ENCODE measurements at regions not wholly inside any gene's neighbourhood (a gene's known extent, or its start where the extent isn't known, plus 50 kb on each side); places are given as distances from the start of the nearest gene placed in this dataset.

GRCh38 chr14:101370593-101371569 lies 190.4 kb upstream of the DIO3 start:
- H3K36me3 ChIP-seq = no peaks in the 10 kb centered on the region
- H3K27me3 ChIP-seq = 0 out of 2 replicates have a peak, but pooled peaks cover 2% of the 10 kb centered on the region
- no peaks in the 10 kb centered on the region for H3K4me1 ChIP-seq
- TF ChIP-seq, protein P1, sequence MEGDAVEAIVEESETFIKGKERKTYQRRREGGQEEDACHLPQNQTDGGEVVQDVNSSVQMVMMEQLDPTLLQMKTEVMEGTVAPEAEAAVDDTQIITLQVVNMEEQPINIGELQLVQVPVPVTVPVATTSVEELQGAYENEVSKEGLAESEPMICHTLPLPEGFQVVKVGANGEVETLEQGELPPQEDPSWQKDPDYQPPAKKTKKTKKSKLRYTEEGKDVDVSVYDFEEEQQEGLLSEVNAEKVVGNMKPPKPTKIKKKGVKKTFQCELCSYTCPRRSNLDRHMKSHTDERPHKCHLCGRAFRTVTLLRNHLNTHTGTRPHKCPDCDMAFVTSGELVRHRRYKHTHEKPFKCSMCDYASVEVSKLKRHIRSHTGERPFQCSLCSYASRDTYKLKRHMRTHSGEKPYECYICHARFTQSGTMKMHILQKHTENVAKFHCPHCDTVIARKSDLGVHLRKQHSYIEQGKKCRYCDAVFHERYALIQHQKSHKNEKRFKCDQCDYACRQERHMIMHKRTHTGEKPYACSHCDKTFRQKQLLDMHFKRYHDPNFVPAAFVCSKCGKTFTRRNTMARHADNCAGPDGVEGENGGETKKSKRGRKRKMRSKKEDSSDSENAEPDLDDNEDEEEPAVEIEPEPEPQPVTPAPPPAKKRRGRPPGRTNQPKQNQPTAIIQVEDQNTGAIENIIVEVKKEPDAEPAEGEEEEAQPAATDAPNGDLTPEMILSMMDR (IDR thresholded peaks at IDR 0.05; ENCODE audit: low read depth, low read length) = no peak
- H3K9me3 ChIP-seq = no peaks in the 10 kb centered on the region
- no peak for DNase-seq
- H3K4me3 ChIP-seq (ENCODE audit: low read depth, low read length) = no peak overlapping the region

- no peaks in the 10 kb centered on the region for H3K4me1 ChIP-seq
- TF ChIP-seq, protein P1 (IDR thresholded peaks at IDR 0.05; ENCODE audit: low read depth, low read length) = no peak
- no peak for DNase-seq
- H3K27me3 ChIP-seq = 0 out of 2 replicates have a peak, but pooled peaks cover 3% of the 10 kb centered on the region
- H3K36me3 ChIP-seq = no peaks in the 10 kb centered on the region
- no peaks in the 10 kb centered on the region for H3K9me3 ChIP-seq
- no peak overlapping the region for H3K4me3 ChIP-seq (ENCODE audit: low read depth, low read length)
Observed at GRCh38 chr14:101371799-101372793, 189.2 kb upstream of the DIO3 start.

DNA sequence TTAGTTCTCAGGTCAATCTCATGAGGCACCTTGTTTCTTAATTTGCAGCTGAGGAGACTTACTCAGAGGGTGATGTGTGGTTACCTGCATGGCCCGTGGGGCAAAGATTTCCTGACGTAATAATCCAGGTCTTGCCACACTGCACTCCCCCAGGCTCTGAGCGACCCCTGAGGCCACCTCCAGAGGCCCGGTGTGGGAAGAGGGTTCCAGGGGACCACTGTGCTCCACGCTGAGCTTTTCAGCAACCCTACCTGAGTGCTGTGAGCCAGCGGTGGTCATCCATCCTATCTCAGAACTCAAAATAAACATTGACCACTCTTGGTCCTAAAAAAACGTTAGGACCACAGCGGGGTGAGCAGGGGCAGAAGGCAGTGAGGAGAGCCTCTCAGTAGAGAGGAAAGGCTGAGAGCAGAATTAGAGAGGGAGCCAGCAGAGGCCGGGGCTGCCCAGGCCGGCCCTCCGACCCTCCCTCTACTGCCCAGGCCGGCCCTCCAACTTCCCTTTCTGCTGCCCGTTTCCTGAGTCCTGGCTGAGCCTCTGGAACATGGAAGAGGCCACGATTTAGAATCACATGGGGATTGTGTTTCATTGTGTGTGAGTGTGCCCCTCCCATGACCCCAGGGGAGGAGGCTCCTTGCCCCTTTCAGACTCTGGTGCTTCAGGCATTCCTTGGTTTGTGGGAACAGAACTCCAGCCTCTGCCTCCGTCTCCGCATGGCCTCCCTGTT lies 188.2 kb upstream of the DIO3 start:
- Histone ChIP-seq H3K36me3 (no peaks in the 10 kb centered on the region), H3K27me3 (peaks cover 6% of the 10 kb centered on the region; the same call in 1 of the 2 replicates), H3K4me1 (no peaks in the 10 kb centered on the region), H3K9me3 (no peaks in the 10 kb centered on the region), H3K4me3 (ENCODE audit: low read depth, low read length) (no peak overlapping the region)
- no peak for DNase-seq
- TF ChIP-seq, protein P1 (IDR thresholded peaks at IDR 0.05; ENCODE audit: low read depth, low read length) = no peak

- Histone ChIP-seq H3K9me3 (no peaks in the 10 kb centered on the region), H3K27me3 (peaks cover 6% of the 10 kb centered on the region; the same call in 1 of the 2 replicates), H3K36me3 (no peaks in the 10 kb centered on the region), H3K4me1 (no peaks in the 10 kb centered on the region), H3K4me3 (ENCODE audit: low read depth, low read length) (no peak overlapping the region)
- DNase-seq = no peak
- TF ChIP-seq, protein P1 (IDR thresholded peaks at IDR 0.05; ENCODE audit: low read depth, low read length) = no peak
Observed at GRCh38 chr14:101373690-101374295, 187.5 kb upstream of the DIO3 start.

All from BE2C (cell line).